Kidney epithelial cell (primary cell): ENCODE measurements at regions not wholly inside any gene's neighbourhood (a gene's known extent, or its start where the extent isn't known, plus 50 kb on each side); places are given as distances from the start of the nearest gene placed in this dataset.

Experiments
- DNase-seq: peaks from one replicate; pipeline ENCODE4 v3.0.0-alpha.2; 2010; ENCODE audit warnings: low read depth
- H3K27me3 ChIP-seq: 2 replicates; pipeline ENCODE4 v1.6.0; 2011; ENCODE audit warnings: low read length; ENCODE audit not compliant: control insufficient read depth, insufficient read depth
- H3K36me3 ChIP-seq: 2 replicates; pipeline ENCODE4 v1.5.1; 2011; ENCODE audit warnings: low read length; ENCODE audit not compliant: control insufficient read depth, insufficient read depth
- H3K4me3 ChIP-seq: 2 replicates; pipeline ENCODE4 v1.5.1; 2011; ENCODE audit warnings: low read depth, mild to moderate bottlenecking, control low read depth, low read length
- TF ChIP-seq, protein P1 (sequence below): IDR thresholded peaks from 2 replicates; pipeline ENCODE4 v1.5.1; 2011; ENCODE audit warnings: mild to moderate bottlenecking, moderate library complexity, low read length, control low read depth, inconsistent platforms; ENCODE audit not compliant: insufficient read depth, poor library complexity, severe bottlenecking

DNA sequence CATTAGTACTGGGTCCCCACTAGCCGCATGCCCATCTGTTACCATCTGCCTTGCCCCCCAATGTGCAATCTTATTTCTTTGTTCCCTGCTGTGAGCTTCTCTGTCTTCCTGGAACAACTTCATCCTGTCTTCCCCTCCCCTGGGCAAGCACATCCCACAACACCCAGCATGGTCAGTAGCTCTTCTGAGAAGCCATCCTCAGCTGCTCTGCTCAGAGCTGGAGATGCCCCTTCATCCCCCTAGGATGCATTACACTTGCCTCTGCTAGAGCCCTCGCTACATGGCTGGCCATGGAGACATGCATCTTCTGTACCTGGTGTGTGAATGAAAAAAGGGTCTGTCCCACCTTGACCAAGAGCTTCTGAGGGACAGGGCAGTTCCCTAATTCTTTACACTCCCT, 141.2 kb downstream of the CDC5L start:
- DNase-seq, result no peak
- Histone ChIP-seq H3K36me3 (no peaks in the 10 kb centered on the region), H3K4me3 (no peak overlapping the region), H3K27me3 (no peaks in the 10 kb centered on the region)
- TF ChIP-seq, protein P1, sequence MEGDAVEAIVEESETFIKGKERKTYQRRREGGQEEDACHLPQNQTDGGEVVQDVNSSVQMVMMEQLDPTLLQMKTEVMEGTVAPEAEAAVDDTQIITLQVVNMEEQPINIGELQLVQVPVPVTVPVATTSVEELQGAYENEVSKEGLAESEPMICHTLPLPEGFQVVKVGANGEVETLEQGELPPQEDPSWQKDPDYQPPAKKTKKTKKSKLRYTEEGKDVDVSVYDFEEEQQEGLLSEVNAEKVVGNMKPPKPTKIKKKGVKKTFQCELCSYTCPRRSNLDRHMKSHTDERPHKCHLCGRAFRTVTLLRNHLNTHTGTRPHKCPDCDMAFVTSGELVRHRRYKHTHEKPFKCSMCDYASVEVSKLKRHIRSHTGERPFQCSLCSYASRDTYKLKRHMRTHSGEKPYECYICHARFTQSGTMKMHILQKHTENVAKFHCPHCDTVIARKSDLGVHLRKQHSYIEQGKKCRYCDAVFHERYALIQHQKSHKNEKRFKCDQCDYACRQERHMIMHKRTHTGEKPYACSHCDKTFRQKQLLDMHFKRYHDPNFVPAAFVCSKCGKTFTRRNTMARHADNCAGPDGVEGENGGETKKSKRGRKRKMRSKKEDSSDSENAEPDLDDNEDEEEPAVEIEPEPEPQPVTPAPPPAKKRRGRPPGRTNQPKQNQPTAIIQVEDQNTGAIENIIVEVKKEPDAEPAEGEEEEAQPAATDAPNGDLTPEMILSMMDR, result no peak

DNA sequence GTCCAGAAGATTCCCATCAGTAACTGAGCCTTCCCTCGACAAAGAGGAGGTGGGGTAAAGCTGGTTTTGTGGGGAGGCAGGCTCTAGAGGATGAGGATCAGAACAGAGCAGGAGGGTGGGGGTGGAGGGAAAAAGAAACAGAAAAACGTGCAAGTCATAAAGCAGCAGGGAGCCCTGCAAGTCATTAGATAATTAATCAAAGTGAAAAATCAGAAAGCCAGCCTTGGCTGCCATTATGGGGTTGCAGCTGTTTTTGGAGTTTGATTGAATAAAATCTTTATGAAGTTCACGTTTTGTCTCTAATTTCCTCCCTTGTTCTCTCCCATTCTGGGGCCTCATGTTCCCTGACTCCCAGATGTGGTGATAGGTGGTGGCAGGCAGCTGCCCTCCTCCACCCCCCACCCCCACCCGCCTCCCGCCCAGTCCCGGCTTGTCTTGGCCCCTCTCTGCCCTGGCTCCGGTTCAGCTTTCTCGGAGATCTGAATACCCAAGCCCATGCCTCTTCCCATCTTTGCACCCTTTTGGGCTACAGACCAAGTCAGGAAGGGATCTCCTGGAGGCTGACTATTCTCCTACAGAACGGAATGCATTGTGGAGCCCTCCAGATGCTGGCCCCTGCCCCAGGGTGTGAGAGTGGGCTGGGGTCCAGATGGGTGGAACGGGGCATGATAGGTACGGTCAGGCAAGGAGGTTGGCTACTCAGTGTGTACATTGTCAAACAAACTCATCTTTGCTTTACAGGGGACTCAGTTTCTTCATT, 141.8 kb downstream of the CDC5L start:
- TF ChIP-seq, protein P1, result no peak
- H3K27me3 ChIP-seq, result no peaks in the 10 kb centered on the region
- DNase-seq, result no peak
- H3K4me3 ChIP-seq, result no peak overlapping the region
- H3K36me3 ChIP-seq, result no peaks in the 10 kb centered on the region

DNA sequence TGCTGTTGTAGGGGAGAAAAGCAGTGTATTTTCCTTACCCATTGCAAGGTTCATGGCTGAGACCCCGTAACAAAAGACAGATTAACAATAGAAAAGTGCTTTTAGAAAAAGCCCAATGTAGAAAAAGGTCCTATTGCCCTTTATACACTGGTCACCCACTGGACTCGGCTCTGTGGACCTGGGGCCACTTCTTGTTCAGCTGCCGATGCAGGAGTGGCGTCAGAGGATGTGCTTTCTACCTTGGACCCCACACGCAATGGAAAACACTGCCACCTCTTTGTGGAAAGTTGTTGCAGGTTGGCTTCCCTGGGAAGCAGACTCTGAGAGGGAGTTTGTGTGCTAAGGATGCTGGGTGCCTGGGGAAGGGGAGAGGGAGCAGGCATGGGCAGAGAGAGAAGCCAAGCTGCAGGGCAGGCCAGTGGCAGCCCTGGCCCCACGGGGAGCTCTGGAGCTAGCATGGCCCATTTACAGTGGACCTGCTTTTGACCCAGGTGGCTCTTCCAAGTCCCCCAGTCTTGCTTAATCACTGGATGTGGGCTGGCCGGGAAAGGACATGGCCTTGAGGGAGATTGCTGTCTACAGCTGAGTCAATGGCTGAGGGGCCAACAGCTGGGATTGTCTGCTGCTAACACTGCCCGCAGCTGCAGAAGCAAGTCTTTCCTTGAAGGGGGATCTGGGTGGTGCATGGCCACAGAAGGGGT, 142.9 kb downstream of the CDC5L start:
- no peak for DNase-seq
- Histone ChIP-seq H3K4me3 (no peak overlapping the region), H3K27me3 (no peaks in the 10 kb centered on the region), H3K36me3 (no peaks in the 10 kb centered on the region)
- TF ChIP-seq, protein P1, result no peak

DNA sequence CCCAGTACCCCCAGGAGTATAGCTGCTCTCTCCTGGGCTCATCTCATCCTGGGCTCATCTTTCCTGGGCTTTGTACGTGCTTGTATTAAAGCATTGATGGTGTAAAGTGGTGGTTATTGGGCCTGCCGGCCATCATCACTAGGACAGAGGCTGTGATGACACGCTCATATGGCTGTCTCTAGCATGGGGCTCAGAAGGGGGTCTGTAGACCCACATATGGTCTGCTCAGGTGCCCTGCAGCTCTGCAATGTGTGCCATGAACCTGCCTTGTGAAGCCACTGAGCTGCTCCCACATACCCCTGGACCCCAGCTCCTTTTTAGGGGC, 143.4 kb downstream of the CDC5L start:
- H3K27me3 ChIP-seq, result no peaks in the 10 kb centered on the region
- DNase-seq, result no peak
- TF ChIP-seq, protein P1, result no peak
- no peak overlapping the region for H3K4me3 ChIP-seq
- no peaks in the 10 kb centered on the region for H3K36me3 ChIP-seq

DNA sequence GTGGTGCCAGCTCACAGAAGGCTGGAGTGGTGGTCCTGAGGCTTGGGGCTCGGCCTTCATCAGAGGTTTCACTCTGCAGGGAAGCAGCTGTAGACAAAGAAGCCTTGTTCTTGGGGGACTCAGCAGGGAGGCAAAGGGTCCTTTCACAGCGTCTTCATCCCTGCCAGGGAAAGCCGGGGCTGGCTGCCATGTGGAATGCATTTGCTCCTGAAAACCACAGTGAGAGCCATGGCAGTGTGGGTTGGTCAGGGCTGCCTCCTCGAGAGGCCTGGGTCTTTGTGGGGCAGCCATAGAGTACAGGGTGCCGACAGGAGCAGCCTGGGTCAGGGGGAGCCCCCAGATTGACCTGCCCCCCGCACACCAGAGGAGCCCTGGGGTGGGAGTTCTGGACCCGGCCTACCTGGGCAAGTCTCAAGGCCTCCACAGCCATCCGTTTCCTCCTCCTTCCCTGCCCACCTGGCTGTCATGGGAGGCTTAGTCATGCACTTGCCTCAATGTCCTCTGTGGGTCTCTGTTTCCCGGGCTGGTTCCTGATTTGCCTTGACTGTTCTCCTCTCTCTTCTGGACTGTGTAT, 144.0 kb downstream of the CDC5L start:
- TF ChIP-seq, protein P1, result no peak
- Histone ChIP-seq H3K36me3 (no peaks in the 10 kb centered on the region), H3K27me3 (no peaks in the 10 kb centered on the region), H3K4me3 (no peak overlapping the region)
- no peak for DNase-seq
